Calu3 (cell line): ENCODE measurements at regions not wholly inside any gene's neighbourhood (a gene's known extent, or its start where the extent isn't known, plus 50 kb on each side); places are given as distances from the start of the nearest gene placed in this dataset.

Experiments used
- BruUV-seq: library from RNA; stranded (reverse); fragments of 400-500 nt; replicated peaks from 2 replicates; lab custom pipeline; 2021; lab: Mats Ljungman, UMichigan
- CTCF ChIA-PET: fragments of 300-600 bp; sonication (Branson Sonifier 250); formaldehyde crosslinking; loops from one replicate; lab custom pipeline; 2022; ENCODE audit warnings: antibody characterized with exemption; lab: Charles Lee
- DNase-seq: peaks from one replicate; pipeline ENCODE4 v3.0.0; 2022
- H3K27ac Mint-ChIP-seq: one replicate; pipeline ENCODE4 v1.8.0; 2022; ENCODE audit warnings: mixed read lengths; ENCODE audit not compliant: unreplicated experiment
- H3K27me3 Mint-ChIP-seq: one replicate; pipeline ENCODE4 v1.8.0; 2022; ENCODE audit warnings: mixed read lengths; ENCODE audit not compliant: unreplicated experiment
- H3K36me3 Mint-ChIP-seq: one replicate; pipeline ENCODE4 v1.8.0; 2022; ENCODE audit warnings: mild to moderate bottlenecking, moderate library complexity, mixed read lengths; ENCODE audit not compliant: insufficient read depth, unreplicated experiment
- H3K4me1 Mint-ChIP-seq: one replicate; pipeline ENCODE4 v1.8.0; 2022; ENCODE audit warnings: mild to moderate bottlenecking, low read depth, mixed read lengths; ENCODE audit not compliant: unreplicated experiment
- H3K4me3 Mint-ChIP-seq: one replicate; pipeline ENCODE4 v1.8.0; 2022; ENCODE audit warnings: mild to moderate bottlenecking, low read depth, moderate library complexity, mixed read lengths; ENCODE audit not compliant: unreplicated experiment
- H3K9me3 Mint-ChIP-seq: one replicate; pipeline ENCODE4 v1.8.0; 2022; ENCODE audit warnings: low read depth, mixed read lengths; ENCODE audit not compliant: unreplicated experiment
- intact Hi-C: fragments of 100-400 bp; cut with micrococcal nuclease; formaldehyde crosslinking; loops from one replicate; pipeline ENCODE4 v1.10.0; 2022; ENCODE audit not compliant: unreplicated experiment
- TF ChIP-seq, protein P1 (sequence below): fragments of 200-600 bp; IDR thresholded peaks from one replicate; pipeline ENCODE4 v1.8.0; 2022; ENCODE audit warnings: antibody characterized with exemption; ENCODE audit not compliant: unreplicated experiment

DNA sequence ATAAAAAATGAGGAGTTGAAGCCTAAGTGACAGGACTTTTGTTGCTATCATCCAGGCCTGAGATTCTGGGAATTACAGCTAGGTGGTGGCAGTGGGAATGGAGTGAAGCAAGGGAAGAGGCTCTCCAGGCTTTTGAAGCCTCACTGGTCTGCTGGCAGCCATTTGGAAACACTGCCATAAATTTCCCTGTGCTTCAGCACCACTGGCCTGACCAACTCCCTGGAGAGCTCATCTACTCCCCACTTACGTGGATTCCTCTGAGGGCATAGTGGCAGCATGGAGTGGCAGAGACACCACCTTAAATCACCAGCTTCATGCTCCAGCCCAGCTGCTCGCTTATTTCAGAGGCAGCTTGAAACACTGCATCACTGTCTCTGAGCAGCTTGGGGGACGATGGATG, 518.2 kb downstream of the TLR4 start:
- no TSS peak for BruUV-seq
- intact Hi-C loops, result no loop called here
- Mint-ChIP-seq H3K4me1 (no peaks in the 10 kb centered on the region), H3K36me3 (no peaks in the 10 kb centered on the region), H3K4me3 (no peak overlapping the region), H3K27me3 (no peaks in the 10 kb centered on the region), H3K9me3 (peaks cover 2% of the 10 kb centered on the region), H3K27ac (no peak overlapping the region)
- TF ChIP-seq, protein P1, sequence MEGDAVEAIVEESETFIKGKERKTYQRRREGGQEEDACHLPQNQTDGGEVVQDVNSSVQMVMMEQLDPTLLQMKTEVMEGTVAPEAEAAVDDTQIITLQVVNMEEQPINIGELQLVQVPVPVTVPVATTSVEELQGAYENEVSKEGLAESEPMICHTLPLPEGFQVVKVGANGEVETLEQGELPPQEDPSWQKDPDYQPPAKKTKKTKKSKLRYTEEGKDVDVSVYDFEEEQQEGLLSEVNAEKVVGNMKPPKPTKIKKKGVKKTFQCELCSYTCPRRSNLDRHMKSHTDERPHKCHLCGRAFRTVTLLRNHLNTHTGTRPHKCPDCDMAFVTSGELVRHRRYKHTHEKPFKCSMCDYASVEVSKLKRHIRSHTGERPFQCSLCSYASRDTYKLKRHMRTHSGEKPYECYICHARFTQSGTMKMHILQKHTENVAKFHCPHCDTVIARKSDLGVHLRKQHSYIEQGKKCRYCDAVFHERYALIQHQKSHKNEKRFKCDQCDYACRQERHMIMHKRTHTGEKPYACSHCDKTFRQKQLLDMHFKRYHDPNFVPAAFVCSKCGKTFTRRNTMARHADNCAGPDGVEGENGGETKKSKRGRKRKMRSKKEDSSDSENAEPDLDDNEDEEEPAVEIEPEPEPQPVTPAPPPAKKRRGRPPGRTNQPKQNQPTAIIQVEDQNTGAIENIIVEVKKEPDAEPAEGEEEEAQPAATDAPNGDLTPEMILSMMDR, result no peak
- DNase-seq, result no peak
- CTCF ChIA-PET, result no interaction called here

DNA sequence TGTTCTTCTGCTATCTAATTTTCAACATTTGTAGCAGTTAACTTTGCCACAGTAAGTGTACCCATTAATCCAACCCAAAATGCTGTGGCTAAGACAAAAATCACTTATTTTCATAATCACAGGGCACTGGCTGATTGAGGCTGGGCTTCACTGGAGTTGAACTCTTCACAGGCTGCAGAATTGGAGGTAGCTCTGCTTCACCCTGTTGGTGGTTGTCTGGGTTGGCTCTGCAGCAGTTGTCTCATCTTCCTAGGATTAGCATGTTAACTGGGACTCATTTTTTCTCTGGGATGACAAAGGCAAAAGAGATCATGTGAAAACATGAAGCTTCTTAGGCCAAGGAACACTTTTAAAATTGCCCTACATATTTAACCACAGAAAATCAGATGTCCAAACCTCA, 518.9 kb downstream of the TLR4 start:
- H3K36me3 Mint-ChIP-seq, result no peaks in the 10 kb centered on the region
- no peaks in the 10 kb centered on the region for H3K27me3 Mint-ChIP-seq
- no peaks in the 10 kb centered on the region for H3K4me1 Mint-ChIP-seq
- CTCF ChIA-PET, result no interaction called here
- H3K4me3 Mint-ChIP-seq, result no peak overlapping the region
- H3K9me3 Mint-ChIP-seq, result no peaks in the 10 kb centered on the region
- intact Hi-C loops, result no loop called here
- BruUV-seq, result no TSS peak
- TF ChIP-seq, protein P1, result no peak
- no peak overlapping the region for H3K27ac Mint-ChIP-seq
- no peak for DNase-seq

DNA sequence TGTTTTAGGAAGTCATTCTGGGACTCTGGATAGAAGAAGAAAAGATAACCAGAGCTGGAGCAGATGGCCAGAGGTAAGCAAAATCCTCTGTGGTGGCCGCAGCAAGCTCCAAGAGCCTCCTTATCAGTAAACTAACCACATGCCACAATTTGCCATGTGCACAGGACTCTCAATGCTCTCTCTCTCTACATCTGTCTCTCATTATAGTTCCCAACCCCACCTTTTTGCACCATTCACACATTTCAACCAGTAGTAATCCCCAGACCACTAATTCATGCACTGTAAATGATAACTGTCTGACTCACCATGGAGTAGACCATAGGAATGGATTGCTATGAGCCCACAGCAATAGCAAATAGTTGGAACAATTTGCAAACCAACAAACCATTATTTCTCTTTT, 526.1 kb downstream of the TLR4 start:
- no TSS peak for BruUV-seq
- no peaks in the 10 kb centered on the region for H3K27me3 Mint-ChIP-seq
- H3K9me3 Mint-ChIP-seq, result peaks cover 3% of the 10 kb centered on the region
- no peaks in the 10 kb centered on the region for H3K4me1 Mint-ChIP-seq
- no peak overlapping the region for H3K4me3 Mint-ChIP-seq
- TF ChIP-seq, protein P1, result no peak
- no peaks in the 10 kb centered on the region for H3K36me3 Mint-ChIP-seq
- intact Hi-C loops, result no loop called here
- DNase-seq, result no peak
- CTCF ChIA-PET, result no interaction called here
- H3K27ac Mint-ChIP-seq, result no peak overlapping the region

DNA sequence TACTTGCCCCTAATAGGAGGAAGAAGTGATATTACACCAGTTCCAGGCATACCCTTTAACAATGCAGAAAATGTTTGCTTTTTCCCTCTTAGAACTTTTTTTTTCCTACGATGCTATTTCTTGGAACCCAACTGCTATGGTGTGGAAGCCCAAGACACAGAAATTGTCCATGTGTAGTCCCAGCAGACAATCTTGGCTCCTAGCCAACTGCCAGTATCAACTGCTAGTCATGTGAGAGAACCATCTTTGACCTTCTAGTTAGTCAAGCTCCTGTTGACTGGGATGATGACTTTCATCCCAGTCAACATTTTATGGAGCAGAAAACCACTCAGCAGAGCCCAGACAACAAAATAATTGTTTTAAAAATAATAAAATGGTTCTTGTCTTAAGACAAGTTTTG, 532.4 kb downstream of the TLR4 start:
- DNase-seq, result no peak
- H3K27ac Mint-ChIP-seq, result no peak overlapping the region
- CTCF ChIA-PET, result no interaction called here
- H3K4me1 Mint-ChIP-seq, result no peaks in the 10 kb centered on the region
- H3K4me3 Mint-ChIP-seq, result no peak overlapping the region
- no peaks in the 10 kb centered on the region for H3K36me3 Mint-ChIP-seq
- intact Hi-C loops, result no loop called here
- BruUV-seq, result no TSS peak
- H3K27me3 Mint-ChIP-seq, result no peaks in the 10 kb centered on the region
- TF ChIP-seq, protein P1, result no peak
- H3K9me3 Mint-ChIP-seq, result peaks cover 6% of the 10 kb centered on the region
